GM08714 (cell line): ENCODE measurements at regions not wholly inside any gene's neighbourhood (a gene's known extent, or its start where the extent isn't known, plus 50 kb on each side); places are given as distances from the start of the nearest gene placed in this dataset.

Source experiments
- H3K4me3 ChIP-seq: fragments of 200-500 bp; sonication (Bioruptor generic); 2 replicates; pipeline ENCODE4 v1.5.1; 2014; ENCODE audit warnings: mild to moderate bottlenecking, low read length, inconsistent platforms
- ZNF274 ChIP-seq: IDR thresholded peaks from 2 replicates; pipeline ENCODE4 v1.6.1; 2012; ENCODE audit warnings: mild to moderate bottlenecking, low read depth, low read length

DNA sequence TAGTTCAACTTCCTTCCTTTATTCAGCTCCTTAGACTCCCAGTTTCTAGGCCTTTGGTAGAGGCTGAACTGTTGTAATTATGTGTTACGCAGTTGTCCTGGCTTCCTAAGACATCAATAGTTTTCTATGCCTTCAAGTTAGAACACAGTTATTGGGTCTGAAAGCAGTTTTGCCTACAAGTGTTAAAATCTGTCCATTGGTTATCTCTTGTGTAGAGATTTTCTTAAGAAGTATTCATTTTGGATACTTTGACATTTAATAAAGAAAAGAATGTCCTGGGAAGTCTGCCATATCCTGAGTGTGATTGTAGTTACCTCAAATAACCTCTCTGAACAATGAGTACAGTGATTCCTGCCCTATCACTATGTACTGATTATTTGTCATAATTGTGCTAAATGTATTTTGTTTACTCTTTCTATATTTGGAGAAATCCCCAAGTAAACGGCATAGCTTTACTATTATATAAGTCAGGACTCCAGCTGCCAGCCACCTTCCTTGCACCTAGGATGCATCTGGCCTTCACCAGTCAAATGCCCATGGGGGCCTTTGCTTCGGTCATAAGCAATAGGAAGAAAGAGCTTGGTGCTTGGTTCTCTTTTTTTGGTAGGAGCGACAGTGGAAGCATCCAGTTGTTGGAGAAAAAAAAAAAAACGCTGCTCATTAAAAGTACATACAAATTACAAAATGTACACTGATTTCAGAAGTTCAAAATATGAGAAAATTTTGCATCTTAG, 449.5 kb upstream of the PKDCC start:
- TF ChIP-seq ZNF274, result no peak
- no peak overlapping the region for H3K4me3 ChIP-seq

- H3K4me3 ChIP-seq, result no peak overlapping the region
- TF ChIP-seq ZNF274, result no peak
Observed at GRCh38 chr2:41600460-41600859, 447.4 kb upstream of the PKDCC start.

DNA sequence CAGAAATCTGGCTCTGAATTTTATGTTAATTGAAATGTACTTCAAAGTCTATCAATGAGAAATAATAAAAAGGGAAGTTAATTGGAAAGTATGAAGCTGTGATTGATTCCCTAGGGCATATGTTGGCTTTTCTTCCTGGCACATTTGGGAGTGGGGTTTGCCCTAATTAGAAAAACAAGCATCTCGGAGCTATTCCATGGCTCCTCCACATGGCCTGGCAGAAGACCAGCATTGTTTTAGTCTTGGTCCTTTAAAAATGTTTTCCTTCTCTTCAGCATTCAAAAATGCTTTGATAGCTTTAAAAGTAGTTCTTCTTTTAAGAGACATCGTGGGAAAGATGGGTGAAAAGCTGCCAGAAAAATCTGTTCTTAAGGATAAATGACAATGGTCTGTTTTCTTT, 445.5 kb upstream of the PKDCC start:
- H3K4me3 ChIP-seq, result no peak overlapping the region
- no peak for TF ChIP-seq ZNF274

- TF ChIP-seq ZNF274, result no peak
- no peak overlapping the region for H3K4me3 ChIP-seq
Observed at GRCh38 chr2:41605311-41605710, 442.5 kb upstream of the PKDCC start.

DNA sequence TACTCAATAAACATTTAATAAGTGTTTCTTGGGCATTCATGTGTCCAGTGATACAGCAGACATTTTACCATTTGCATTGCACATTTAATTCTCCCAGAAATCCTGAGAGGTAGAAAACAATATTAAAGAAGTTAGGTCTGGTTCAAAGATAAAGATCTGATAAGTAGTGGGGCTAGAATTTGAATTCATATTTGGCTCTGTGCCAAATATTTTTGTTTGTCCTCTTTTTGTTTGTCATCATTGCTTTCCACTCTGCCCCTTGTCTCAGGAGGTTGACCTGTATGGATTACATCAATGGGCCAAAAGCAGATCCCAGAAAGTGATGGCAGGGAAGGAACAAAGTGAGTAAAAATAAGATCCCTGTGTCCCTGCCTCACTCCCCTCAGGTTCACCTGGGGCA, 441.9 kb upstream of the PKDCC start:
- TF ChIP-seq ZNF274, result no peak
- no peak overlapping the region for H3K4me3 ChIP-seq

DNA sequence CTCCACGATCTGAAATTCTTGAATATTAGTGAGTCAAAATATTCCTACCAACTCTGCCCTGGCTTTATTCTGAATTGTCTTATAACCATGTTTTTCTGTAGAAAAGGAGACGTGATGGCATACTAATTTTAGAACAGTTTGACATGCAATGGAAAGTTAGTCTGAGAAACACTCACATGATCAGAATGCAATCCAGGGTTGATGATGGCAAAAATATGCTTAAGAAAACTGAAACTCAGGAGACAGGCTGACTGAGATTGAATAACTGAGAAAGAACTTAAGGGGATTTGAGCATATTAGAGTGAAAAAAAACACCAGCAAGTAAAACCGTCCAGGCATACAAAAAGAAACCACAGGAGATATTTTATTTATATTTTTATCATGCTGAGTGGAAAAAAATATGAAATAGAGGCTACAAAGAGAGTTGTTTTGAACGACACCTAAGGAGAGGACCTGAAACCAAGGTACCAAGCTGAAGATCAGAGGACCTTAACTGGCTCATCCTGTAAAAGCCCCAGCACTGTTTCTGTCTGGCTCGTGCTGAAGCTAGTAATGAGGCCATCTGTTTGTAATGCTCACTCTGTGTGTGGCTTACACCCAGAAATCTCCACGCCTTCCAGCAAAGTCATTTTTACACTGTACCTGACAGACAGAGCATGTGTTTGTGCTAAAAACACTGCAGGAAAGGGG, 437.2 kb upstream of the PKDCC start:
- no peak overlapping the region for H3K4me3 ChIP-seq
- TF ChIP-seq ZNF274, result no peak

DNA sequence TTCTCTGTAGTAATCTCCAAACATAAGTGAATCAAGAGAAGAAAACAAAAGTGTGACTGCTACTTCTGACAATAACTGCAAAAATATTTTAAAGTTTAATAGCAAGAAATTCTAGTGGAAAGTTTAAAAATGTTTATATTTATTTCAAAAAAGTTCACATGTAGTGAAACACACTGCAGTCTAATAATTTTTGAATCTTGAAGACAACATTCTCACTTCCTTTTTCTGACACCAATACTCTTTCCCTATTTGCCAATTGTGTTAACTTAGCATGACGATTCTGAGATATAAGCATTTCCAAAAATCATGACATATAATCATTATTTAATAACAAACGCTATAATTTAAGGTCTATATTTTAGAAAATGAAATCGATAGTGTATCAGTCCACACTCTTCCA, 429.1 kb upstream of the PKDCC start:
- H3K4me3 ChIP-seq, result no peak overlapping the region
- TF ChIP-seq ZNF274, result no peak

- no peak for TF ChIP-seq ZNF274
- no peak overlapping the region for H3K4me3 ChIP-seq
Observed at GRCh38 chr2:41621095-41621494, 426.7 kb upstream of the PKDCC start.

GRCh38 chr2:41621563-41621962, 426.3 kb upstream of the PKDCC start:
- no peak for TF ChIP-seq ZNF274
- H3K4me3 ChIP-seq, result no peak overlapping the region

DNA sequence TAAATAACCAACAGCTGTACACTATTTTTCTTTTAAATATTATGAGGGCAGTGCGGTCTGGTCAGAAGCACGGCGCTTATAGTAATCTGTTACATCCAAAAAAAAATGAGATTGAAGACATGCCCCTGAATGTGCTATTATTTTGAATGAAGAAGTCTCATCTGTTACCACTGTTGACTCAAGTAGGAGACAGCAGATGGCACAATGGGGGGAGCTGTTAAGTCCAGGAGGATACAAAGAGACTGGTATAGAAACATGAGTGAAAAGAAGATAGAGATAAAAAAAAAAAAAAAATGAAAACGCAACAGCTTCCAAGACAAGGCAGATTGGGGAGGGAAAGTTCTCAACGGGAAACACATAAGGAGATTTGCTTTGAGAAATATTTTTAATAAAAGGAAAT, 425.5 kb upstream of the PKDCC start:
- H3K4me3 ChIP-seq, result no peak overlapping the region
- no peak for TF ChIP-seq ZNF274

DNA sequence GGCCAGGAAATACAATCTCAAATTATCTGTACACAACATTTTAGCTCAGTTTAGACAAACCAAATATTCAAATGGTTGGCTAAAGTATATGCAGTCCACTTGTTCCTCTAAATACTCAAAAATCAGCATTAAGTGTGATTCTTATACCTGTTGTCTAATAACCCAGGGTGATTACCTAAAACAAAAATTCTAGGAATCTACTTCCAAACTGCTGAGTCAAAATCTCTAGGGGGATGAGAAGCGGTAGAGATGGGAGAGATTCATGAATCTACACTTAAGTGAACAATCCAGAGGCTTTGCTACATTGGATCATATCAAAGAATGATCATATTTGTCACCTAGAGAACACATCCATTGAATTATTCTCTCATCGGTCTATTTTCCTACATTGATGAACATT, 420.9 kb upstream of the PKDCC start:
- H3K4me3 ChIP-seq, result no peak overlapping the region
- no peak for TF ChIP-seq ZNF274

DNA sequence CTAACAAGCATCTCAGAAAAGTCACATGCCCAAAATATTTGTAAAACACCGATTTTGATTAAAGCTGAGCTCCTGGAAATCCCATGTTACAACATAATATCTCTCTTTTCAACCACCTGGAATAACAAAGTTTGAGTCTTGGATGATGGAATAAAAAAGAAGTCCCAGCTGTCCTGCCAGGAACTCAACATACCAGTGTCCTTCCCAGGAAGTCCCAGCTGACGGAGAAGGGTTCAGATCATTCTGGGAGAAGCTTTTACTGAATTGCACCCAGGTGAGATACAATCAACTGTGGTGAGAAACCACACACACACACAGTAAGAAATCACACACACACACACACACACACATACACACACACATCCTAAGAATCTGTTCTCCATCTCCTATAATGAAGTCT, 413.1 kb upstream of the PKDCC start:
- H3K4me3 ChIP-seq, result no peak overlapping the region
- no peak for TF ChIP-seq ZNF274

- TF ChIP-seq ZNF274, result no peak
Observed at GRCh38 chr2:41644936-41645335, 402.9 kb upstream of the PKDCC start.

GRCh38 chr2:41647468-41648050, 400.3 kb upstream of the PKDCC start:
- no peak for TF ChIP-seq ZNF274
- no peak overlapping the region for H3K4me3 ChIP-seq

More at GRCh38 chr2:41644936-41645335, 402.9 kb upstream of the PKDCC start:
- H3K4me3 ChIP-seq, result no peak overlapping the region

DNA sequence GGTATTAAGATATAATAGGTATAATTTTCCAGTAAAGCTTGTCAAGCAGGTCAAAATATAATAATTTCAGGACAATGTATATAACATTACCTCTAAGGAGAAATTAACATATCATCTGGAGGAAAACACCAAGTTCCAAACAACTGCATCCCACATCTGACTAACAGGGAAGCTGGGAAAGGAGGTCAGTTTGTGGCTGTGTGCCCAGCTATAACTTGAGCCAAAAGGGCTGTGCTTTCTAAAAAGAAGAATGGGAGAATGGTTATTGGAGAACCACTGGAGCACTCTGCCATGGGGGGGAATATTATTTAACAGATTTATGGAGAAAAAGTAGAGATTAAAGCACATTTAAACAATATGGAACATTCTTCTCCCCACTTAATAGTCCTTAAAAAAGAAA, 390.6 kb upstream of the PKDCC start:
- H3K4me3 ChIP-seq, result no peak overlapping the region
- no peak for TF ChIP-seq ZNF274
